GM19351 (cell line): ENCODE measurements at regions not wholly inside any gene's neighbourhood (a gene's known extent, or its start where the extent isn't known, plus 50 kb on each side); places are given as distances from the start of the nearest gene placed in this dataset.

Experiments
- ATAC-seq: cut with Tn5 transposase; IDR thresholded peaks from one replicate; pipeline ENCODE4 v1.9.1; 2021; ENCODE audit warnings: mild to moderate bottlenecking, moderate library complexity; ENCODE audit not compliant: unreplicated experiment

- no peak for ATAC-seq
These were observed 99.2 kb downstream of the SLC41A2 start for GRCh38 chr12:104858611-104859543.

GRCh38 chr12:104856531-104856930 is 101.6 kb downstream of the SLC41A2 start:
- ATAC-seq, result no peak

DNA sequence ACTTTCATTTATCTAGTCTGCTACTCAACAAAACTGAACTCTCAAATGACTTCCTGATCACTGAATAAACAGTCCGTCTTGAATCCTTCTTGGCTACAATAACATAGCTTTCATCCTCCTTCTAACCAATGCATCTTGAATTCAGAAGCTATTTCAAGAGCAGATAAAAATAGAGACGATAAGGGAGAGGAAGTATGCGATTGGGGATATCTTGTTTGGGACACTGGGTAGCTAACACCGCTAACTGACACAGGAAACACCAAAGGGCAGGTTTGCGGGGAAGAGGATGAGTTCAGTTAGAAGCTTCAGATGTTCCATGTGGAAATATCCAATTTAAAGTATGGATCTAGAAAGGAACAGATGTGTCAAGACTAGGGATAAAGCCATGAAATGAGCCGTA is 102.5 kb downstream of the SLC41A2 start:
- ATAC-seq, result no peak

- no peak for ATAC-seq
These were observed 105.2 kb downstream of the SLC41A2 start for GRCh38 chr12:104852896-104853295.

DNA sequence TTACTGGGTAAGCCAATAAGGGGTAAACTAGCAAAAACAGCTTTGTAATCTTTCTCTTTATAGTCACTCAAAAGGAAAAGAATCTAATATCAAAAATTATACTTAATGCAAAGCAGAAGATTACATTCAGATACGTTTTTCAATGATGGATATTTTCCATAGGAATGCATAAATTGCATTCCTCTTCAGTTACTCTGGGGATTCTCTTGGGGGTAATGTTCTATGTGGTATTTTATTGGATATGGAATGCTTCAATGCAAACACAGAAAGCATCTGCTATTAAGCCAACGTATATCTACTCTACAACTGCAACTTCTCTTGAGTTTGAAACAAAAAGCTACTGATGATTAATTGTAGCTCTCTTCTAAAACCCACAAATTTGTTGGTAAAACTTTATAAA is 106.0 kb downstream of the SLC41A2 start:
- ATAC-seq, result no peak

DNA sequence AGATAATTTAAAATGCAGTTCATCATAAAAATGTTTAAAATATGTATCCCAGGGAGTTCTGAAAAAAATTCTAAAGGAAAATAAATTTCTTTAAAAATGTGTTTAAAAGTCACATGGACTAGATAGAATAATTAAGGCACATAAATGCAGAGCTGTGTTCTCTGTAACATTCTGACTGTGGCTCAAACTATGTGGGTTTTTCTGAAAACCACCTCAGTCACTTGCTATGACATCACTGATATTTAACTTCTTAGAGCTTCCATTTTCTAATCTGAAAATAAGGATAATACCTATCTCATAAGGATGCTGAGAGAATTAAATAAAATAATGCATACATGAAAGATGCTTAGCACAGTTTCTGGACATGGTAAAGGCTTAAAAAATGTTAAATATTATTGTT is 107.3 kb downstream of the SLC41A2 start:
- ATAC-seq, result no peak

GRCh38 chr12:104846056-104846767 is 111.9 kb downstream of the SLC41A2 start:
- no peak for ATAC-seq

DNA sequence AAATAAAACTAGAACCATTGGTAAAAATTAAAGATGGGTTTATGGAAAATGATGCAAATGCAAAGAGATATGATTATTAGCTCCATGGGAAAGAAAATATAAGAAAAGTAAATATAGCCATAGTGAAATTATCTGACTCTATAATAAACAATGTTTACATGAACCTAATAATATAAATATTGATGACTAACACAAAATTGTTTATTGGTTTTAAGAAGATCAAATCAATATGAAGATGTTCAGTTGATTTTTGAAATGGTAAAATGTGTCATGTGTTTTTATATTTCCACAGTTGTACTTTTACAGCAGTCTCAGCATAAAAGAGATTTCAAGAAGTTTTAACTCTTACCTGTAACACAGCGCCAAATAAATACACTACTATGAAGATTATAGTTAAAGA is 114.0 kb downstream of the SLC41A2 start:
- ATAC-seq, result no peak

- ATAC-seq, result no peak
These were observed 117.8 kb downstream of the SLC41A2 start for GRCh38 chr12:104840262-104840661.

DNA sequence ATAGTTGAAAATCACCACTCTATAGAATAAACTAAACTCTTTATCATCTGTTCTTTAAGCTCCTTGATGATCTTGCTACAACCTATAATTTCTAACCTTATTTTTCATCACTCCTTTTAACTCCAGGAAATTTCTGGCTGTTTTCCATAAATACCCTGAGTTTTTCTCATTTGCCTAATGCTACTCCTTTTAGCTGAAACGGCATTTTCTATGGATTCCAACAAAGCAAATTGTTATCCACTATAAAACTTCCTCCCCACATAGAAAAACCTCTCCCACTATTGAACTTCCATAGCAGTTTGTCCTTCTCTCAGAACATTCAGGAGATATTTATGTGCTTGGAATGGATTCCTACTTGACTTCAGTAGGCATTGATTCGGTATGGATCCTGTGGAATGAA is 122.8 kb downstream of the SLC41A2 start:
- no peak for ATAC-seq

DNA sequence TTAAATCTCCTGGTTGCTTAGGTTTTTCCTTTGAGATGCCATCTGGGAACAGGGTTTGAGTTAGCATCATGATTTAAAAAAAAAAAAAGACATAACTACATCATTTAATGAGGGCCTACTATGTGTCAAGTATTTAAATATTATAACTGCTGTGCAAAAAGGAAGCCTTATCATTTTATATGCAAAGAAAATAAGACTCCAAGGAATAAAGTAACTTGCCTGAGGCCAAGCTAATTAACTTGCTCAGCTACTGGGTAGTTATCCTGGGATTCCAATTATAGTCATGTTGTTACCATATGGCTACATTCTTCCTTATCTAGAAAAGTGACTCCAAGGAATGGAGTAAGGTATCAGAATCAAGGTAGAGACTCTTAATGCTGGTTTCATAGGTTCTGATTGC is 123.5 kb downstream of the SLC41A2 start:
- no peak for ATAC-seq

GRCh38 chr12:104833756-104834155 is 124.3 kb downstream of the SLC41A2 start:
- ATAC-seq, result no peak

- ATAC-seq, result no peak
These were observed 130.1 kb downstream of the SLC41A2 start for GRCh38 chr12:104828015-104828414.

DNA sequence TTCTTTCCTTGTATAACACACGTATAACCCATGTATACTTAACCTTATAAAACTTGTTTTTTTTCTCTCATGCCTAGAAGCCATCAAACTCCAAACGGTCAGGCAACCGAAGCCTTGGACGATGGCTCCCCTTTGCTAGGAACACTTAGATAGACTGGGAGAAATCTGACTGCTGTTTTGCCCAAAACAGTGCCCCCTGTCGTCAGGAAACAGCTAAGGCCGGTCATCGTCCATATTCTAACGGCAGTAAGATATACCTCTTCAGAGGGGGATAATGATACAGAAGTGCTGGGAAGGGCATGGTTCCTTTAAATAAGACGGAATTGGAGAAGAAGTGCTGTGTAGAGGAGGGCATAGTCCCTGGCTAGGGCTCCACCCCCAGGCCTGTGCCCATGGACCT is 130.5 kb downstream of the SLC41A2 start:
- ATAC-seq, result no peak

- no peak for ATAC-seq
These were observed 132.7 kb downstream of the SLC41A2 start for GRCh38 chr12:104825408-104825807.

DNA sequence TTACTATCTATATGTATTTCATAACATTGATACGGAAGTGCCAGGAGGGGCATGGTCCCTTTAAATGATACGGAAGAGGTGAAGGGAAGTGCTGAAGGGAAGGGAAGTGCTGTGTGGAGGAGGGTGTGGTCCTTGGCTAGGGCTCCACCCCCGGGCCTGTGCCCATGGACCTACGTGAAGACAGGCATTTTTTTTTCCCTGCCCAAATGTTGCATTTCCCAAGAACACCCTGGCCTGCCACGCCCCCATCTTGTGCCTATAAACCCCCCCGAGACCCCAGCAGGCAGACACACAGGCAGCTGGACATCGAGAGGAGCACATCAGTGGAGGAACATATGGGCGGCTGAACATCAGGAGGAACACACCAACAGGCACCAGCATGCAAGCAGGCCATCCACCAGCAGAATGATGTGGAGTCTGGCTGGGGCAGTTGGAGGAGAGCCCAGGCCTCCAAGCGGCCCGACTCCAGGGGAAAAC is 134.1 kb downstream of the SLC41A2 start:
- no peak for ATAC-seq

GRCh38 chr12:104822941-104823340 is 135.1 kb downstream of the SLC41A2 start:
- ATAC-seq, result no peak

GRCh38 chr12:104816845-104817503 is 141.1 kb downstream of the SLC41A2 start:
- no peak for ATAC-seq

DNA sequence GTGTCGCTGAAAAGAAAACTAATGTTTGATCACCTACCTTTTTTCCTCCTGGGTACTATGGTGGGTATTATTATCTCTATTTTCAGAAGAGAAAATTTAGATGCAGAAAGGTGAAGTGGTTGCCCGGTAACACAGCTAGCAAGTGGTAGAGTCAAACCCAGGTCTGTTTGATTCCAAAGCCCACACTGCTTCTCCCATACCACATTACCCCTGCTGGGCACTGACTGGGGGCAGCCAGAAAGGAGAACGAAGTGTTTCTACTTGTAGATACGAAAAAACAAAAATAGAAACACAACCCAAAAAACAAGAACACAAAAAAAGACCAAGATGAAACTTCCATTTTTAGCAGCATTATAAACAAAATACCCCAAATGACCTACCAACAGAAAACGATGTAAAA is 142.2 kb downstream of the SLC41A2 start:
- no peak for ATAC-seq

GRCh38 chr12:104814944-104815343 is 143.1 kb downstream of the SLC41A2 start:
- no peak for ATAC-seq
